Stimulated activated CD8-positive, alpha-beta memory T cell treated with anti-CD3 and anti-CD28 coated beads, Interleukin-4, amount 100 ng/mL, for 4 hours (primary cell): ENCODE measurements at regions not wholly inside any gene's neighbourhood (a gene's known extent, or its start where the extent isn't known, plus 50 kb on each side); places are given as distances from the start of the nearest gene placed in this dataset.

Source experiments
- DNase-seq, 2 donors: peaks; one replicate each; pipeline ENCODE4 v3.0.0-alpha.2; 2020; ENCODE audit warnings: low read depth in 2 of 2, low spot score in 1 of 2

DNA sequence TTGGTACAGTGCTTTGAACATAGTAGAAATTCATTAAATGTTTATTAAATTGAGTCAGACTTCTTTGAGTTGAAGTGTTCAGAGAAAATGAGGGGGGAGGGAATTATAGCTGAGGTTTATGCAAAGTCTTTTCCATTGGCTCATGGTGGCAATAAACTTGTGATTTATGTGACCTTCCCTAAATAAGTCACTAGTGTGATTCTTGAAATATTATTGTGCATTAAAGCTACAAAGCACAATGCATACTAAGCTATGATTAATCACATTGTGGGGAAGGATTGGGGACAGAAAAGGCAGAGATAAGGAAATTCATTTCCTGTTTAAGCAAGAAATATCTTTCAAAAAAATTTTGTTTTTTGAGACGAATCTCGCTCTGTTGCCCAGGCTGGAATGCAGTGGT, 877.5 kb downstream of the TFAP2A start:
- no peak for DNase-seq

DNA sequence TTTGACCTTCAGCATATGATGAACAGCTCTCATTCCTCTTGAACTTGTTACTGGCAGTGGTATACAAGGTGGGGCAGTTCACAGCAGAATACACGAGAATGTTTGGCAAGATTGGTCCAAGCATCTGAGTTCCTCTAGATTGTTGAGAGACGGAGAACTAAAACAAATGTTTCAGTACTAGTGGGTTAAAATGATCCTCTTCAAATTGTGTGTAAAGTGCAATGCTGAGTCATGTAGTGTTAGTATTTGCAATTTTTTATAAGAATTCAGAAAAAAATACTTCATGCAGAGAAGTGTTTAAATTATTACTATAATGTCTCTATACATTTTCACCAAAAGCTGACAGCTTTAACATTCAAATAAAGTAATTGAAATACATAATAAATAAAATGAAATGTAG, 879.8 kb downstream of the TFAP2A start:
- DNase-seq = no peak

DNA sequence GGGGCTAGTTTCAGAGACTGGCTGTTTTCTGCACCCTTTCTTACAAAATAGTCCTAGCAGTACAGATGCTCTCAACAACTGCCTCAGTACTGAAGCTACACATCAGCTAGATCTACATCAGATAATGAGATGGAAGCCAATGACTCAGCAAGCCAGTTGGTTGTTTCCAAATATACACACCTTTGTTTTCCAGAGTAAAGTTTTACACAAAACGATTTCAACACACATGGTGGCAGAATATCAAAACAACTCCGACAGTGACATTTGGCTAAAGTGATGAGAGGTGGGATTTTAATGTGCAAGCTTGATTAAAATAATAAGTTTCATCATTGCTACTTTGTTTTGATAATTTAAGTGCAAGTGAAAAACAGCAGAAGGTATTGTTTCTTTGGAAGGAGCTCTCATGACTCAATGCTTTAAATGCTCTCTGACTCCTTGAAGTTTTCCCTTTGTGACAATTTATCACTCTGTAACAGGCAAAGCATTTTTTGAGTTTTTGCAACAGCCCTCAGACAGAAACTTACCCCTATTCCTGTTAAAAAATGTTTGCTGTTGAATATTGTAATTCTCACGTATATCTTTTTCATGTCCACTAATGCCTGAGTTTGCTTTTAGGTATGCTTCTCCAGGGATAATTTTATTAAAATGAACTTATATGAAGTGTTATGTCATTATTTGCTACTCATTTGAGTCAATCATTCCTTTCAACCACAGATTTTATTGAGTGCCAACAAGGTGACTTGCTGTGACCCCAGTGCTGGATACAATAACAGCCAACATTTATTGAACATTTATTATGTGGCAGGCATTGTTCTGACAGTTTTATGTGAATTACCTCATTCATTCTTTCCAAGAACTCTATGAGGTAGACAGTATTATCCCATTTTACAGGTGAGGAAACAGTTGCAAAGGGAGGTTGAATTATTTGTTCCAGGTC, 882.0 kb downstream of the TFAP2A start:
- DNase-seq = no peak

DNA sequence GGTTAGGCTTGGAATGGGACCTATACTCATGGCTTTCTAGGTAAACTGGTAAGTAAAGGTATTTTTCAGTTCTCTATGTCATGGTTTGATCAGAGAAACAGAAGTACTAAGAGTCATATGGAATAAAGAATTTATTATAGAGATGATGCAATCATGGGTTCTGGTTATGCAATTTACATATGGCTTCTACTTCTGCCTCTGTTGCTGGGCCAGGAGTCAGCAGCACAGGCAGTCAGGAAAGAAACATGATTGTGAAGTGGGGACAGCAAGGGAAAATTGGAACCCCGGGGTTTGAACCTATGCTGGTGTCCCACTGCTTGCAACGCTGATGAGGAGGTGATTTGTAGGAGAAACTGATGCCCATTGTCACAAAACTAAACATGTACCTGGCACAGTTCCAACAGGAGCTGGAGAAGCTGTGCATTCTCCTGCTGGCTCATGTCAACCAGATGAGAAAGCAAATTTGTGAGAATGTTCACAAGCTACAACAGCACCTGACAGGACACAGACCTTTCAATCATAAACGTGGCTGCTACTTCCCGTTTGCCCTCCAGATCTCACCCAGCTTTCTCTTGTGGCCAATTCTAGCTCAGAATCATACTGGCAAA, 887.1 kb downstream of the TFAP2A start:
- no peak for DNase-seq

DNA sequence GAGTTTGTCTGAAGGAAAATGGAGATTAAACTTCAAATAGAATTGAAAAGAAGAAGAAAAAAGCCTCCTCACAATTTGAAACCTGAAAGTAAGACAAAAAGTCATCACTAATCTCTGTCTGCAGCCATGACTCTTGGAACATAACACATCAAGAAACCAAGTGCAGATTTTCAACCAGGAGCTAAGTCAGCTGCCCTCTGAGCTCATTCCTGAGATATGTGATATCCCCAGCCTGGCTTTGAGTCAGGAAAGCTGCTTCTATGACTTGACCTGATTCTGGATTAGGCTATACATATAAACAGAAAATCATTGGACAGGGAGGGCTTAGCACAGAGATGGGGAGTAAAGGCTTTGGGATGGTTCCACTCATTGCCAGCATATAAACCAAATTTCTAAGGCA, 891.4 kb downstream of the TFAP2A start:
- no peak for DNase-seq

DNA sequence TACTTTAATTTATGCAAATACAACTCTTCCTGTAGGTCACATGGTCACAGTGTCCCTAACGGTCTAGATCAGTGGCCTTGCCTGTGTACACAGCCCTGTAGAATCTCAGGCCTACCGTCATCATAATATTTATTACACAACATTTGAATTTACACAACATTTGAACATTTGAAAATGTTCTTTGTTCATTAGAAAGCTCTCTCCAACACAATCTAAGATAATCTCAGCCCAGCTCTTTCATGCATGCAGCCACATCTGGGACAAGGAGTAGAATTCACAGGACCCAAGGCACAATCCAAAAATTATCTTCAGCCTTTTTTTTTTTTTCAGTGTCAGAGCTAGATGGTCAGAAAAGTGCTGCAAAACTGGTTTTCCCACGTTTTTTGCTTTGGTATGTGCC, 892.8 kb downstream of the TFAP2A start:
- no peak for DNase-seq

DNA sequence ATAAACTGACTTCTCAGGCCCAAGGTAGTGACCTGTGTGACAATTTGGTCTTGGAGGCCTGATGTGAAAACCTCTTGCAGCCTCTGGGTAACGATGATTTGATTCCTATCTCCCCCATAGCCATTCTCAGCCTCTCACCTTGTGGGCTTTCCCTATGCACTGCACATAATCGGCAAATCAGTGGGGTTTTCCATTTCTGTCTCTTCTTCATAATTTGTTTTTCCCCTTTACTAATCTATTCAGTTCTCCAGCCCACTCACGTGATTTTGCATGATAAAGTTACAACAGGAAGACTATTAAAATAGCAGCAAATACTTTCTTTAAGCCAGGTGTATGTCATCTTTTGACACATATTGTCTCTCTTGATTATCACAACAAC, 893.7 kb downstream of the TFAP2A start:
- DNase-seq = no peak

DNA sequence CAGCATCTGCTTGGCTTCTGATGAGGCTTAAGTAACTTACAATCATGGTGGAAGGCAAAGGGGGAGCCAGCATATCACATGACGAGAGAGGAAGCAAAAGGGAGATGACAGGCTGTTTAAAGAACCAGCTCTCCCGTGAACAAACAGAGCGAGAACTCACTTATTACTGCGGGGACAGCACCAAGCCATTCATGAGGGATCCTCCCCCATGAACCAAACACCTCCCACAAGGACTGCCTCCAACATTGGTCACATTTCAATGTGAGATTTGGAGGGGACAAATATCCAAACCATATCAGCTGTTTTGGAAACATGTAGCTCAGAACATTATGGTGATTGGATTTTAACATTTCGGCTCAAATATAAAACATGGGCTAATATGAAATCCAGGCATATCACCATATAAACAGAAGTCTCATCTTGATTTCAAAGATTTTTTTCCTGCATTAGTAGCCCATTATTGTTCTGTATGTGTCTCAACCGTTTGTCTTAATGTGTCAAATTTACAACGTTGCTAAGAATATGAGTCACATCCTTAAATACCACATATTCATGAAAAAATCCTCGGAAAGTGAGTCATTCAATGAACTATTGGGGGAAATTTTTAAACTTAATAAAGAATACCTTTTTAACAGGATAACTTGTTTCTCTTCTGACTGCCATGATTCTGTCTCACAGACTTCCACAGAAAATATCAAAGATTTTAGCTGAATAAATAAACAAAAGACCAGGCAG, 894.3 kb downstream of the TFAP2A start:
- DNase-seq = no peak

DNA sequence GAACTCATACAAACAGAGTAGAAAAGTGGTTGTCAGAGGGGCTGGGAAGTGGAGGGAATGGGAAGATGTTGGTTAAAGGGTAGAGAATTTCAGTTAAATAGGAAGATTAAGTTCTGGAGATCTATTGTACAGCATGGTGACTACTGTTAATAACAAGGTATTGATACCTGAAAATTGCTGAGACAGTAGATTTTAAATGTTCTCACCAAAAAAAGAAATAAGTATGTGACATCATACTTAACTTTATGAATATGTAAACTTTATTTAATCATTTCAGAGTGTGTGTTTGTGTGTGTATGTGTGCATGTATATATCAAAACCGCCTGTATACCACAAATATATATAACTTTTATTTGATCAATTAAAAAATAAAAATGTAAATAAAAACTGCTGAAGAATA, 896.4 kb downstream of the TFAP2A start:
- DNase-seq = no peak

DNA sequence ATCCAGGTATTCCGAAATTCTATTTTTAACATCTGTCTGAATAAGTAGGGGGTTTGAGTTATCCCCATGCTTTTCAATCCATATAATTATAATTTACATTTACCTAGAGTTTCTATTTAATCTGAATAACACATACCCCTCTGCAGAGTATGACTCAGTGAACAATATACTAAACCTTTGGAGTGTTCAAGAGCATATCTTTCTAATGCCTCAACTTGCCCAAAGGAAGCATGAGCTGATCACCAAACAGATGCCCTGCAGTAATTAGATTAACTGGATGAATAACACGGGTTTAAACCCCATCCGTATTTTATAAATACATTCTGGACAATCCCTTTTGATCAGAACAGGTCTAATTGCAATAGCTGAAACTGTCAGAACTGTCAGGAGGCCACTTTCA, 897.1 kb downstream of the TFAP2A start:
- no peak for DNase-seq

DNA sequence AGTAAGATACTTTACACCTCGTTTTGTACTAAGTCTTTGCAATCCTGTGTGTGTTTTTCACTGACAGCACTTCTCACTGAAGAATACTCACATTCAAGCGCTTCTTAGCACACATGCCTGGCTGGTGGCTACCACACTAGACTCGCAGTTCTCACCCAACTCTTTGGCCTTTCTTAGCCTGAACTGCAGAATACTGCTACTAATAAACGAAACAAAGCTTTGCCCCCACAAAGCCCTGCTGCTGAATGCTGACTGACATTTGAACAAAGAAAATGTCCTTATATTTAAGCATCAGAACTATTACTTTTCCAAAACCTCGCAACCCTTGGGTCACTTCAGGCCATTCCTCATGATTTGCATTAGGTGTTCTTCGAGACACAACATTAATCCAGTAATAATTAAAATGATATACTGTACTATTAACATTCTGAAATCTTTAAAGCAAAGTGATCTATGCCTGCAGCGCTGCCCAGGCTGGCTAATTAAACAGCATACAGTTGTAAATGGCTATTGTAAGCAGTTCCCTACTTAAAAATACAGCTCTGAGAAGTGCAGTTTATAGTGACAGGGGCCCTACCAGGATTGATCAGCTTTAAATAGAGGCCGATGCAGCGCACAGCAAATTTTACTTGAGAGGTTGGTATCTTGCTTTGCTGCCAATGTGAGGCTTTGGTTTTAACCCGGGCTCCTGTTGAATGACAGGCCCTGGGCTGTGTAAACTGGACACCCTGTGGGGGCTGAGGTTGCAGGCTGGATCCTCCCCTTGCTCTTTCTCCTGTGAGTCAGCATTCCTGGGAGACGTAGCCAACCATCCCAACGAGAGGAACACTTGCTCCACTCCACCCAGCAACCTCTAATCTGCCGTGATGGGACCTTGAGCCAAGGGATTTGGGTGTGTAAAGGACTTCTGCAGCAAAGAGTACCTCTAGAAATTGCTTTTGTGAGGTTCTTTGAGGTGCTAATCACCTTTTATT, 899.0 kb downstream of the TFAP2A start:
- no peak for DNase-seq

DNA sequence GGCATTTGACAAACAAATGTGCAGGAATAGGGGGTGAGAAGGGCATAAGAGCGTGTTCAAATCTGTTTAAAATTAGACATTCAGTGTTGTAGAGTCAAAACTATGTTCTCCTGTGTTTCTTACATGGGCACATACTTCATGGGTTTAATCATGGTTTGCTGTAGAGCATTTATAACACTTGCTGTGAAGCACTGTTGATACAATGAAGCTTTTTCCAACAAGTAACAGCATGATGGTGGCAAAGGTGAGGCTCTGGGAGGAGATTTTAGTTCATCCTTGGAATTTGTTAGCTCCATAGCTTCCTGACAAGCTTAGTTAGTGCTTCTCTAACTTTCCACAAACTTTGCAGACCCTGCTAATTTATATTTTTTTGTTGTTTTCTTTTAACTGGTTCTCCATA, 900.7 kb downstream of the TFAP2A start:
- no peak for DNase-seq

DNA sequence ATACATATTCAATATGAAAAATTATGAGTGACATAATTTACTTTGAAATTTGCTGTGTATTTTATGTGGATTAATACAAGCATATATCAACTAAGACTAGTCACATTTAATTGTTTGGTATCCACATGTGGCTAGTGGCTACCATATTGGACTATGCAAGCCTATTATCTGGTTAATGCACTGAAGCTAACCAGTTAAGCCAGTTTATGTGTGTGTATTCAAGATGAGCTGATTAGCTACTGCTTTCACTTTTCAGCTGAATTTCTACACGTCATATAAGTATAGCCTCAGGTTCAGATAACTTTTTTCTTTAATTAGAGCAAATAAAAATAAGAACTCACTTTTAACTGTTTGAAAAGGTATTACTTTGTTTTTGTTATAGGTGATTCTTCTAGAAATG, 903.7 kb downstream of the TFAP2A start:
- DNase-seq = no peak

DNA sequence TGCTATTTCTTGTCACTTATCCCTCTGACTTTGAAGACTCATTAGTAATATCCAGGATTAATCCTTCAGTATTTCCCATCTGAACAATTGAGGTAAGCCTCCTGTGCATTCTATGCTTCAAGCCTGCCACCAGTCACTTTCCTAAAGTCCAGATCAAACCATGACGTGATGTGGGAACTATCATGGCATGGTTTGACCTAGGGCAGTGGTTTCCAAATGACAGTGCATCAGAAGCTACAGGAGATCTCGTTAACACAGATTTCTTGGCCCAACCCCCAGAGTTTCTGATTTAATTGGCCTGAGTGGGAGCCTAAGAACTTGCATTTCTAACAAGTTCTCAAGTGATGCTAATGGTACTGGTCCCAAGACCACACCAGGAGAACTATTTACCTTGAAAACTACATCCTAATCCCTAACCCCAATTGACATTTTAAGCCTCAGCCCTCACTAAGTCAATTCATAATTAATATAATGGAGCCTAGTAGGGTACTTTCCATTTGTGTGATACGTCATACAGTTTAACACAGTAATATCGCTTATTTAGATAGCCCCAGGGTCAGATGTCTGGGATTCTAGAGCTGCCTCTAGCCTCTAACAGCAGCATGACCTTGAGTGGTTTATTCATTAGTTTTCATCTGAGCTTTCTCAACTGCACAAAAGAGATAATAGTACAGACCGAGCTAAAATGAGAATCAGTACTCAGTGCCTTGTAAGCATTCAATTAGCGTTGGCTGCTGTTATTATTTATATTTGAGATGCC, 907.6 kb downstream of the TFAP2A start:
- DNase-seq = no peak

DNA sequence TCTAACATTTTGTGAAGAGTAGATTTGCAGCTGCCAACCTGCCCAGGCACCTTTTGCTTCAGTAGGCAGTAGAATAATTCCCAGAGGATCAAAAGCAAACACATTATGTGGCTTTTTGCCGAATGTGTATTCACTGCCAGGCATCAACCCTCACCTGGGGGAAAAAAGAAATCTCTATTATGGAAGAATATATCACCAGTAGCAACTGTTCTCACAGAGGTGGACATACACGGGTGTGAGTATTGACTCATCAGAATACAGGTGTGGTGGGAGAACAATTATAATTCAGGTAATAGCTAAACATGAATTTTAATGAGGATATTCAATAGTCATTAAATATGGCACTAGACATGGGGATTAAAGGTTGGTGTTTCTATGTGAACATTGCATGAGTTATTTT, 910.7 kb downstream of the TFAP2A start:
- DNase-seq = no peak

DNA sequence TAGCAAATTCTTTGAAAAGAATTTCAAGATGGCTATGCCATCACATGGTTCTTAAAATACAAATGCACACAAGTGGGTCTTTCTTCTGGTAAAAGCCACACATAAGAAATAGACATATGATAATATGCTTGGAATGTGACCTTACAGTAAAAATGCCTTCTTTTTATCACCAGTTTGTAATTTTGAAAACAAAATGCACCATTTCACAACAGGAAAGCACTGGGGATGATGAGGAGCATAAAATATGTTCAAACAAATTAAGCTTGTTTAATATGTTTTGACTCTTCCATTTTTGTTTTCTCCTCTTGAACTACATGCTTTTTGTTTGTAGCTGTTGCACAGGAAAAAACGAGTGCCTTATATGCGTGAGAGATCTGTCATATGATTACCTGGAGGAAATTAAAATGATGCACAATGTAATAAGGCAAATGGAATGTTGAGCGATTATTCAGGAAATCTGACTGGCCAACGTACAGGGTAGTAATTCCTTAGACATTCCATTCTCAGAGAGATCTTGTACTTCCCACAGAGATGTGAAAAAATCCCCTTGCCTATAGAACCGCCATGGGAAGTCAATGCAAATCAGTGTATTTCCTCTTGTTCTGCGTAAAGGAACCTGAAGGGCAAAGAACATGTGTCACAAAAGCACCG, 911.6 kb downstream of the TFAP2A start:
- no peak for DNase-seq

DNA sequence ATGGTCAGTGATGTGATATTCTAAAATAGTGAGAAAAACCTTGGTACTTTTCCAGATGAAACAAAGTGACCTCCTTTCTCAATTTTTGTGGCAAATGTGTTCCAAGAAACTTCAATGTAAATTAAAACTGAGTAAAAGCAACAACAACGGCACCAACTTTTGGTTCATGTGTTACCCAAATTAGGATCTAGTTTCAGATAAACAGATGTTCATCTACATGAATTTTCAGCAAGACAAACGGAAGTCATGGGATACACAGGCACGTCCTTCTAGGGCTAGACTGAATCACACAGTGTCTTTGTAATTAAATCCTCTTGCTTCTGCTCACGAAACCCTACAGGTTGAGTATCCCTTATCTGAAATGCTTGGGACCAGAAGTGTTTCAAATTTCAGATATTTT, 915.2 kb downstream of the TFAP2A start:
- DNase-seq = no peak

DNA sequence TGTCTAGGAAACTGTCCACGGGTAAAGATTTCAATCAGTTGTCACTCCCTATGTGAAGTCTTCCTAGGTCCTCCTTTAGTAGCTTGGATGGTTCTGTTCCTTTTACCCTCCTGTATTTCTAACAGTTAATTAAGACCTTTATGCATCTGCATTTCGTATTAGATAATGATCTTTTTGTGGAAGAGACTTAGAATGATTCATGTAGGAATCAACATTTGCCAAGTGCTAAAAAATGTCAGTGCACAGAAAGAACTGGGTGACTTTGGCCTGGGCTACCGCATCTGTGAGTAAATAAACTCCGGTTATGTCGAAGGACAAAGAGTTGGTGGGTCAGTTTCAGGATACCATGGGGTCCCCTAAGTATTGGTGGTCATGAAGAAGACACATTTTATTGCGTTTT, 918.0 kb downstream of the TFAP2A start:
- no peak for DNase-seq

DNA sequence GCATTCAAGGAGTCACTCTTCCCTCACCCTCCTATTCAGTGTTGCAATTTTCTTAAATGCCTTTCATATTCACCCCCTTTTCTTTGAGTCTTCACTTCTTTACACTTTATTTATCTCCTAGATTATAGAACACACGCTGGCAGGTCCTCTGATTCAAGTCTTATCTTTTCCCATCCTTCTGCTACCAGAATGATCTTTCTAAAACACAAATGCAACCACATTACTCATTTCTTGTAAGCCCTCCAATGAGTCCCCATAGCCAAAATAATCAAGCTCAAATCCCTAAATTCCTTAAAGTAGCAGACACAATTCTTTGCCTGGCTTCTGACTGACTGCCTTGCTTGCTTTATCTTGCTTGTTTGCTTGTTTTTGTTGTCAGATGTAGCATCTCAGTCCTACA, 920.0 kb downstream of the TFAP2A start:
- no peak for DNase-seq

DNA sequence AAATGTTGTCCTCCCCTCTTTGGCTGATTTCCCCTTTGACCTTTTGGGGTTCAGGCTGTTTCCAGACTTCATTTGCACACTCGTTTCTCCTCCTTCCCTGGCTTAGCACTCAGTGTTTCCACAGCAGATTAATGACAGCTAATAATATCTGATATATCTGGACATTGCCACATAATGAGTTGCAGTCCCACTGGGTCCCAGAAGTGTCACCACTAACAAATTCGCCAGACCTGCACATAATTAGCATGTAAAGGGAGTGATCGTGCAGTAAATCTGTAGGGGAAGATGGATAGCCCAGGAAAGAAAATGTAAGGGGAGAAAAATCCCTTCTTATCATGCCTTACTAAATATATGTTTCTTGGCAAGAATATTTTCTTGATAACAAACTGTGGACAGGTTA, 922.1 kb downstream of the TFAP2A start:
- no peak for DNase-seq
